ENCODE measurements at regions not wholly inside any gene's neighbourhood (a gene's known extent, or its start where the extent isn't known, plus 50 kb on each side); places are given as distances from the start of the nearest gene placed in this dataset.
A peak's percentile ranks its signal among the peaks of the same experiment; 100 is the strongest.

DNA sequence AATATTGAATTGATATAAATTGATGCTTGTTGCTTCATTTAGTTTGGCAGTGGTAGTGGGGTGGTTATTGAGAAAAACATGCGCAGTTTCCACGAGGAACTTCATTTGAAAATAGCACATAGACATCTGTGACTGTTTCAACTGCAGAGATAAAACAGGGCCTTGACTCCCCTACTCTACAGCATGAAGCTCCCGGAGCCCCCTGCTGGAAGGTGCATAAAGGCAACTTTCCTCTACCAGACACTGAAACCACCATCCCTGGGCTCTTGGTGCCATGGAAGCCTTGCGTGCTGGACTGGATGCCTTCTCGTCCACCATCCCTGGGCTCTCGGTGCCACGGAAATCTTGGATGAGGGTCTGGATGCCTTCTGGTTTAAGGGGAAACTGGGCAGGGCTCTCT, 195.9 kb downstream of the CSNK2A3 start:
- TF ChIP-seq, protein P1, sequence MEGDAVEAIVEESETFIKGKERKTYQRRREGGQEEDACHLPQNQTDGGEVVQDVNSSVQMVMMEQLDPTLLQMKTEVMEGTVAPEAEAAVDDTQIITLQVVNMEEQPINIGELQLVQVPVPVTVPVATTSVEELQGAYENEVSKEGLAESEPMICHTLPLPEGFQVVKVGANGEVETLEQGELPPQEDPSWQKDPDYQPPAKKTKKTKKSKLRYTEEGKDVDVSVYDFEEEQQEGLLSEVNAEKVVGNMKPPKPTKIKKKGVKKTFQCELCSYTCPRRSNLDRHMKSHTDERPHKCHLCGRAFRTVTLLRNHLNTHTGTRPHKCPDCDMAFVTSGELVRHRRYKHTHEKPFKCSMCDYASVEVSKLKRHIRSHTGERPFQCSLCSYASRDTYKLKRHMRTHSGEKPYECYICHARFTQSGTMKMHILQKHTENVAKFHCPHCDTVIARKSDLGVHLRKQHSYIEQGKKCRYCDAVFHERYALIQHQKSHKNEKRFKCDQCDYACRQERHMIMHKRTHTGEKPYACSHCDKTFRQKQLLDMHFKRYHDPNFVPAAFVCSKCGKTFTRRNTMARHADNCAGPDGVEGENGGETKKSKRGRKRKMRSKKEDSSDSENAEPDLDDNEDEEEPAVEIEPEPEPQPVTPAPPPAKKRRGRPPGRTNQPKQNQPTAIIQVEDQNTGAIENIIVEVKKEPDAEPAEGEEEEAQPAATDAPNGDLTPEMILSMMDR (conservative IDR thresholded peaks at IDR 0.05; ENCODE audit: low read depth, low read length): peak; percentile 55
- TF ChIP-seq EZH2 (IDR thresholded peaks at IDR 0.05; ENCODE audit: borderline replicate concordance, low read depth, low read length, poor library complexity, severe bottlenecking): no peak

Data from A673 (cell line).